22Rv1 (cell line): ENCODE measurements at regions not wholly inside any gene's neighbourhood (a gene's known extent, or its start where the extent isn't known, plus 50 kb on each side); places are given as distances from the start of the nearest gene placed in this dataset.

Source experiments
- H3K27ac ChIP-seq: fragments of 450-650 bp; 2 replicates; pipeline ENCODE4 v1.5.1; 2017
- CTCF ChIP-seq: fragments of 450-650 bp; IDR thresholded peaks from 2 replicates; pipeline ENCODE4 v1.5.1; 2017; ENCODE audit warnings: mild to moderate bottlenecking
- ZFX ChIP-seq: fragments of 450-650 bp; IDR thresholded peaks from 2 replicates; pipeline ENCODE4 v1.6.1; 2017; ENCODE audit warnings: antibody characterized with exemption, borderline replicate concordance

DNA sequence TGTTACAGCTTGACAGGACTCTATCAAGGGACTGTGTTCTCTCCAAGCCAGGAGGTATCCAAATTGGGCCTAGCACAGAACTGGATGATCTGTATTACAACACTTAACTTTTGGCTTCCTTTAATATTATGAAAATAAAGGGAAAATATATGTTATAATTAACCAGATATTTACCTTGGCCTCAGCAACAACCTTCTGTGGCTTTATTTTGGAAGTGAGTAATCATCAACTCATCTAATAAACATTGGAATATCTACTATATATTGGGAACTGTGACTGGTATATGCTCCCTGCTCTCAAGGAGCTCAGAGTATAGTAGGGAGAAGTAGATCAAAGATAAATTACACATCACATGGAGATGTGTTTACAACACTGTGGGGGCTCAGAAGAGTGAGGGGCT, 352.2 kb downstream of the METTL15 start:
- H3K27ac ChIP-seq: no peak overlapping the region
- TF ChIP-seq CTCF (no peak), ZFX (no peak)

DNA sequence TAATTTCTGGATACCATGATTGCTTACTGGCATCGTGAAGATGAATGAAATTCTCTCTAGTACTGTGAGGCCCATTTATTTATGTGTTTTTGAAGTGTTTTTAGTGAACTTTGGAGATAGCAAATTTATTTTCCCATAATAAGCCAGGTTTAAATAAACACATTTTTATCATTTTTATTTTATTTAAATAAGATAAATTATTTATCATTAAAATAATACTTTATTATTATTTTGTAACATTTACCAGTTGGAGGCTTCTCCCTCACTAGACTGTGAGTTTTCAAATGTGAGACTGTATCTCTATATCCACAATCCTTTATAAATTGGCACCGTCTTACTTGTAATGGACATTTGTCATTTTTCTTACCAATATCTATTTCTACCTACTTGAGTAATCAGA, 351.7 kb downstream of the METTL15 start:
- H3K27ac ChIP-seq: no peak overlapping the region
- TF ChIP-seq ZFX: no peak
- TF ChIP-seq CTCF: no peak

DNA sequence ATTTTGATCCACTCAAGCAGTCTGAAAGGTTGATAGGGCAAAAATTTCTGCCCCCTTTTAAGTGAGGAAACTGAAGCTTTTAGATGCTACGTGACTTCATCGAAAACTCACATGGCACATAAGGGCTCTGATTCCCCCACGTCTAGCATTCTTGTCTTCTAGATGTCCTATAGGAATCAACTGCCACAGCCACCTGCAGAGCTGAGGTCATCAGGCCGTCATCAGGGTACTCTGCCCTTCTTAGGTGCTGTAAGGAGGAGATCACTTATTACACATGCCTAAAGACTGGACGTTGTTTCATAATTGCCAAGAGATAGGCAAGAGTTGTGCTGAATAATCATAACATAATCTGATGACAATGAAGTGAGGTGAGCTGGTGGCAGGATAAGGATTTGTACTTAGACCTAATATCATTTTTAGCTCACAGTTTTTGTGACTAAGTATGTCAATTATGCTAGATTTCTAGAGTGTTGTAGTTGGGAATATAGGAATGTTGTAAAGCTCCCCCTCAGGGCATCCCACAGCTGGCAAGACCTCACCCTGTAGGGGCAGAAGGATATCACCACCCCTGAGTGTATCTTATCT, 349.4 kb downstream of the METTL15 start:
- TF ChIP-seq CTCF (no peak), ZFX (no peak)
- H3K27ac ChIP-seq: no peak overlapping the region

DNA sequence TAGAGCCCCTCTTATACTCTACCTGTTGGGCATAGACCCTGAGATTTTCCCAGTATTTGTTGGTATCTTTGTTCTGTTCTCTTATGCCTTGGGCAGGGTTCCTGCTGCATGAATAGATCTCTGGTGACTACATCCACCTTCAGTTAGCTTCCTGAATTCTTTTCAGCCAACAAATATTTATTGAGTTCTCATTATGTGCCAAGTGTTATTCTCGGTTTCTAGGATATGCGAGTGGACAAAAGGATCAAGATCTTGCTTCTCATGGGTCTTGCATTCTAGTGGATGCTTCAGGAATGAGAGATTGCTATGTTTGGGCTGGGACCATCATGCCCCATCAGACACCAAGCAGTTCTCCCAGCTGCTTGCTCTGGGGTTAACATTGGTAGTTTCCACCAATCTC, 340.0 kb downstream of the METTL15 start:
- no peak for TF ChIP-seq ZFX
- no peak for TF ChIP-seq CTCF
- no peak overlapping the region for H3K27ac ChIP-seq

DNA sequence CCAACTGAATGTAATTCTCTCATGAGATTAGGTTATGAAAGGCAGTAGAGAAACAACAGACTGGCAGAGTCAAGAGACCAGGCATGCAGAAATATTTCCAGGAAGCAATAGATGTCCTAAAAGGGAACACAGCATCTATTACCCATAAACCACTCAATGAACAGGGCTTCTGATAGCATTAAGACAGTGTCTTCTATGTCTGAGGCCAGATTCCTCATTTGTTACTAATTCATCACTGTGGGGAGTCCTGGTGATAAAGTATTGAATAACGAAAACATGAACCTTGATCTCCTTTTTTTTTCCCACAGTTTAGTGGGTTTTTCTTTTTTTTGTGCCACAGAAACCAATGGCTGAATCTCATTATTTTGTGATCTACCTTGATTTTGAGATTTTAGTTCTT, 339.0 kb downstream of the METTL15 start:
- no peak for TF ChIP-seq CTCF
- no peak overlapping the region for H3K27ac ChIP-seq

DNA sequence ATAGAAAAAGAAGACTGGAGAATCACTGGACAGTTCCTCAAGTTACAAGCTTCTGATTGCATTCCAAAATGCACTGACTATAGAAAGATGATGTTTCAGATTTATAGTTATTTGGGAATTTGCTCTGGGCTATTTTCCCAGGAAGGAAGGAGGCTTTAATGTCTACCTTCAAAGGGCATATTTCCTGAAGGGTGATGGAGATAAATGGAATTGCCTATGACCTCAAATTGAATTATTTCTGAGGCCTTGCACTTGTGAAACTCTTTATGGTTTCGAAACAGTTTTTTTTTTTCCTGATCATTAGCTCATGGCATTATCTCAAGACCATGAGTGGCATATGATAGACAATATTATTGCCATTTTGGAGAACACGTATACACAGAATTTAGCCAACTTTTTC, 333.9 kb downstream of the METTL15 start:
- TF ChIP-seq ZFX: no peak
- no peak overlapping the region for H3K27ac ChIP-seq

DNA sequence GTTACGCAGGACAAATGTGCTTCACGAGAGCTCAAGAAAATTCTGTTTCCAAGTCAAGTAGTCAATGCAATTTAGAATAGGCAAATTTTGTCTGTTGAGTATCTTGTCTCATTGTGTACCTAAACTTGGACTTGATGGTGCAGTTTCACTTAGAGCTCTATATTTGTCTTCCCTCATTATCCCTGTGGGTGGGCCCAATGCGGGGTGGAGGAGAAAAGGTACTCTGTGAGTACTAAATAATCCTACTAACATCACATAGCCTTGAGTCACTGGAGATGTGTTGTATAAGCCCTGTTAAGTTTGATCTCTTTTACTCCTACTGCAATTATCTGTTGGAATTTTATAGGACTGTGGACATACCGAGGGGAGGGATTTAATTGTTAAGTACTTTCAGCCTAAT, 331.2 kb downstream of the METTL15 start:
- TF ChIP-seq ZFX (no peak), CTCF (no peak)
- H3K27ac ChIP-seq: no peak overlapping the region

- no peak for TF ChIP-seq CTCF
- no peak for TF ChIP-seq ZFX
- H3K27ac ChIP-seq: no peak overlapping the region
Measured at GRCh38 chr11:28420099-28420498, 311.9 kb downstream of the METTL15 start.
